HG03432 (cell line): ENCODE measurements at regions not wholly inside any gene's neighbourhood (a gene's known extent, or its start where the extent isn't known, plus 50 kb on each side); places are given as distances from the start of the nearest gene placed in this dataset.

Experiments used
- ATAC-seq: cut with Tn5 transposase; IDR thresholded peaks from one replicate; pipeline ENCODE4 v1.9.1; 2021; ENCODE audit warnings: mild to moderate bottlenecking, moderate library complexity; ENCODE audit not compliant: unreplicated experiment

DNA sequence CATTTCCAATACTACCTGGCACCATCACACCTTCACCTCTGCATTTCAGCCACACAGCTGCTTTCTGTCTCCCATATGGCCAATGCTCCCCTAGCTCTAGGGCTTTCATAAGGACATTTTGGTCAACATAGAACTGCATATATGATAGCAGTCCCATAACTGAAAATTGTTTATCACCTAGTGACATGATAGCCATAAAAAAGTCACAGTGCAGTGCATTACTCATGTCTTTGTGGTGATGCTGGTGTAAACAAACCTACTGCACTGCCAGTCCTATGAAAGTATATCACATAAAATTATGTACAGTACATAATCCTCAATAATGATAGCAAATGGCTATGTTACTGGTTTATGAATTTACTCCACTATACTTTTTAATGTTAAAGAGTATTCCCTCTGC is 221.0 kb downstream of the NAF1 start:
- no peak for ATAC-seq

DNA sequence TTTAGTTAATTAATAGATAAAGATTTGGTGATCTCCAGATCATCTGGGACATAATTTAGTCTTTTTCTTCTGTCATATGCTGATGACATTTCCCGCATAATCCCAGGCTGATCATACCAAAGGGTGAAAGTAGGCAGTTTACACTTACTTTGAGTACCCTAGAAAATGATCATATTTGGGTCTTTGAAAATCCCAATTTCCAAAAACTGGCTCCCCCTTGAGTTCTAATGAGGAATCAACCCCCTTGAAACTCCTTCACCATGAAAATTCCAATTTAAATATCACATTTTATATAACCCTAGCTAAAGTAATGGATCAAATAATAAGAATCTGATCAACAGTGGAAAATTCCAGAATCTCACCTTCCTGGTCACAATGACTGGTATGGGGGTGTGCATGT is 223.4 kb downstream of the NAF1 start:
- no peak for ATAC-seq

DNA sequence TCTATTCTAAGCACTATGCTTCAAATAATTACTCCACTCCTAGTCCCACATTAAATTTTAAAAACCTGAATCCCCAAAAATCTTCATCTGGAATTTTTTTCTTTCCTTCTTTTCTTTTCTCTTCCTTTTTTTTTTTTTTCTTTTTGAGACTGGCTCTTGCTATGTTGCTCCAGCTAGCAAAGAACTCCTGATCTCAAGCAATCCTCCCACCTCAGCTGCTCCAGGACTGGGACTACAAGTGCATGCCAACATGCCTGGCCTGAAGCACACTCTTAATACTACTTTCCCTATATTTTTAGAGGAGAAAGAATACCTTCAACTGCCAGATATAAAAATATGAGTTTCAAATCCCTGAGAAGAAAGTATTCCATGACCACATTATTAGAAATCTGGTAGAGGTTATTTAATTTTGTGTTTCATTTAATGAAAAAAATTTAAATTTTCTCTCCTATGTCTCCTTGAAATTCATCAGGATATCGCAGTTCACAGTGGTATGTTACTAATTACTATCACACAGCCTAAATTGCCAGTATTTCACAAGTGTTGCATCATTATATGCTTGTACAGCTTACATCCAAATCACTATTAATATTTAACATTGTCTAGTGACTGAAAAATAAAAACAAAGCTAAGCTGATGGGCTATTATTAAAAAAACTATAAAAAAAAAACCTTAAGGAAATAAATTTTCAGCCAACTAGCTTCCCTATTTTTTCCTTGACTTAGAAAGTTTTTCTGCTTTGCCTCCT is 227.8 kb downstream of the NAF1 start:
- no peak for ATAC-seq

DNA sequence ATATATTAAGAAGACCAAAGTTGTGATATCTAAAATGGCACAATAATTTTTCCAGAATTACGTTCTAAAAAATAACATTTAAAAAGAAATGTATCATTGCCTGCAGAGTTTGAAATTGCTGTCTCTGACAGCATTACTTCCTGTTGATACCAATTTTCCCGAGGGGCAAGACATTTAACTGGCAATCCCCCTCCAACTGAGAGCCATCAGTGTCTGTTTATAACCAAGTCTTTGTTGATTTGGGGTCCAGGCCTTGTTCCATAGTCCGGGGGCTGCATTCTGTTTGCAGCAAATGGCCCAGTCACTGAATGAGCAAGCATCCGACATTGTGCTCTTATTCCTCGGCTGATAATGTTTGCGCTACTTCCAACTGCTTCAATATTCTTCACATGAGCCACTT is 231.5 kb downstream of the NAF1 start:
- no peak for ATAC-seq

DNA sequence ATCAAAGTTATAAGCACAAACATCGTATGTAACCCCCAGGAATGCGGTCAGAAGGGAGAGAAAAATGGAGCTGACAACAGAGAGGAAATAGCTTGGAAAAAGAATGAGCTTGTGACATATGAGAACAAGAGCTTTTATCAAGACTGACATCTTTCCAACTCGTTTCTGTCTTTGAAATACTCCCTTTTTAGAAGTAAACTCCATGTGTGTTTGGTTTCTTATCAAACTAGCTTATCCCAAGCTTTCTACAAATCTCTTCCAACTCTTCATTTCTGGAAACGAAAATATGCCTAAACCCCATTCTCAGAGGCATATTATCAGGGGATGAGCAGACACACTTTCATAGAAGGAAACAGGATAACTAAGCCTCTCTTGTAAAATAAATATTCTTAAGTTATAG is 235.4 kb downstream of the NAF1 start:
- no peak for ATAC-seq

DNA sequence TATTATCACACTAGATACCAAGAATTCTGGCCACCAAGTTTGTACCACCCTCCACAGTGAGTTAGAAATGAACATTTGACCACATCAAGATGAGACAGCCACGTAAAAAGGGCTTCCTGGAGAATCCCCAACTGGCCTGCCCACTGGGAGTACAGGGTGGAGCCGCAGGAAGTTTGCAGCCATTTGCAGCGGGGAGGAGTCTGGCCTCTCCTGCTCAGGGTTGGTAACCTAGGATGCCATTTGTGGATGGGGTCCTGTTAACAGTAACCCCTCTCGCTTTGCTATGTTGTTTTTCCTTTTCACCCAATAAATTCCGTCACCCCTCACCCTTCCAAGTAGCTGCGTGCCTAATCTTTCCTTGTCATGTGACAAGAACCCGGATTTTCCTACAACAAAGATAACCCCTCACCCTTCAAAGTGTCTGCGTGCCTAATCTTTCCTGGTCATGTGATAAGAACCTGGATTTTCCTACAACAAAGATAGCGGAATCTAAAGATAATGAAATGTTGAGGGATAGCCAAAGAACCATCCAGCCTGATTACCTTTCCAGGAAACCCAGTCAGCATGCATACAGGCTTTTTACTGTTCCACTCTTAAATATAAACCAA is 245.4 kb downstream of the NAF1 start:
- ATAC-seq = no peak

DNA sequence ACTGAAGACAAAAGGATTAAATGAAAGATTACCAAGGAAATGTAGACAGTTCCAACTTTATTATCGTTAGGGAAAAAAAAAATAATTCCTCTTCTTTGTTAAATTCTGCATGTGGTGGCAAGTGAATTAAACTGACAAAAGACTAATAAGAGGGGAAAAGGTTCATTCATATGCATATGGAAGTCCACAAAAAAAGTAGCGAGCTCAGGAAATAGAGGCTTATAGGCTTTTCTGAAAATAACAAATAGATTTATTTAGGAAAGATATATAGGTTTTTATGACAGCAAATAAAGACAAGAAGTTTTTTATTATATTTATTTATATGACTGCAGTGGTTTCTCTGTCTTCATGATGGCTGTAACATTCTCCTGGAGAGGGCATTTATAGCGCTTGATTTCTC is 246.0 kb downstream of the NAF1 start:
- no peak for ATAC-seq

DNA sequence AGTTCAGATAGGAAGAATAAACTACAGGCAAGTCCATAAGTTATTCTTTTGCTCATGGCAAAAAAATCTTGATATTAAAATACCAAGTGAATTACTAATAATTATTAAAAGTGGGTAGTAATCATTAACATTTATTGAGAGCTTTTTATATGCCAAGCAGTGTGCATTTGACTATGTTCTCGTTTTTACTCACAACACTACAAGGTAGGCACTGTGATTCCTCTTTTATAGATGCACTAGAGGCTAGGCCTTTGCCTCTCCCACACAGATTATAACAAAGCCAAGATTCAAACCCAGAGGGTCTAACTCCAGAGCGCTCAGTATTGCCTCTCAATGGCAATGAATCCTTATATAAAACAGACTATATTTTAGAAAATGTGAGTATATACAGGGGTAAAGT is 254.2 kb downstream of the NAF1 start:
- ATAC-seq = no peak

DNA sequence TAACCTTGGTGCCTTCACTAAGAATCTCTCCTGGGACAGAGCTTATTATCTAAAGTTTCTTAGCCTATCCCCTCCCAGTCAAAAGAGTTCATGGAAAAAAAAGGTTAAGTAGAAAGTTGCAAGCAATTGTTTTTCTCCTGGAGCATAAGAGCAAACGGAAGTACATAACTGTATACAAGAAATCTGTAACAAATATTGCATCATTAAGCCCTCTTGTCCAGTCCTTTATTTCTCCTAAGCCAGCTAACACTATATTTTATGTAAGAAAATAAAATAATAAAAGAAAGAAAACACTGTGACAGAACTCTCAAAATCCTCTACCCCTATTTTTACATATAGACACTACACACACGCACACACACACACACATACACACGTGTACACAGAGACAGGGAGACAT is 255.3 kb downstream of the NAF1 start:
- ATAC-seq = no peak

DNA sequence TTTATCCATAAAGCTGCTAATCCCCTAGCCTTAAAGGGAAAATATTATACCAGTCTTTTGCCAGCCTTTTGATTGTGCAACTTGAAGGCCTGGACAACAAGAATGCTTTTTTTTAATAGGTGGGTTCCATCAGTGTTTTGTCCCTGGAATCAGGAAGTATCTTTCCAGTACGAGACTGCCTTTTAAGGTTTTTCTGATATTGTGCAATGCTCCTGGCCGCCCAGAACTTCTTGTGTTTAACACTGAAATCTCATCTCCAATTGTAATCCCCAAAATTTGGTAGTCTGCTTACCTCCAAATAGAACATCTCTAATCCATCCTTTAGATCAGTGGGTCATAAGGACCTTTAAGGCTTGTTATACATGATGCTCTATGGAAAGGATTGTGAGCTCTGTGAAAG is 256.7 kb downstream of the NAF1 start:
- no peak for ATAC-seq

DNA sequence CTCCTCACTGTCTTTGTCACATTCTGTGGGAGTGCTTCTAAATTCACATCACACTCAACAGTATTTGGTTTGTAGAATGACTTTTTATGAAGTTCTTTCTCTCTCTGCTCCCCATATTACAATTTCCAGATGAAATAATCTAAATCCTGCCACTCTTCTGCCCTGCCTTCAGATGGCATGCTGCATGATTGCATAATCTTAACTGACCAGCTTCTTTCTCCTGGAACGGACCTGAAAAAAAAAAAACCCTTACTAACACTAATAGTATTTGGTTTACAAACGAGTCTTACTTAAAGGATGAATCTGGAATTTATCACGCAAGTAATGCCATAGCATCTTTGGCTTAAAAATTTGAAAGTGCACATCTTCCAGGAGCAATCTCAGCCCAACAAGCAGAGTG is 272.3 kb downstream of the NAF1 start:
- ATAC-seq = no peak

DNA sequence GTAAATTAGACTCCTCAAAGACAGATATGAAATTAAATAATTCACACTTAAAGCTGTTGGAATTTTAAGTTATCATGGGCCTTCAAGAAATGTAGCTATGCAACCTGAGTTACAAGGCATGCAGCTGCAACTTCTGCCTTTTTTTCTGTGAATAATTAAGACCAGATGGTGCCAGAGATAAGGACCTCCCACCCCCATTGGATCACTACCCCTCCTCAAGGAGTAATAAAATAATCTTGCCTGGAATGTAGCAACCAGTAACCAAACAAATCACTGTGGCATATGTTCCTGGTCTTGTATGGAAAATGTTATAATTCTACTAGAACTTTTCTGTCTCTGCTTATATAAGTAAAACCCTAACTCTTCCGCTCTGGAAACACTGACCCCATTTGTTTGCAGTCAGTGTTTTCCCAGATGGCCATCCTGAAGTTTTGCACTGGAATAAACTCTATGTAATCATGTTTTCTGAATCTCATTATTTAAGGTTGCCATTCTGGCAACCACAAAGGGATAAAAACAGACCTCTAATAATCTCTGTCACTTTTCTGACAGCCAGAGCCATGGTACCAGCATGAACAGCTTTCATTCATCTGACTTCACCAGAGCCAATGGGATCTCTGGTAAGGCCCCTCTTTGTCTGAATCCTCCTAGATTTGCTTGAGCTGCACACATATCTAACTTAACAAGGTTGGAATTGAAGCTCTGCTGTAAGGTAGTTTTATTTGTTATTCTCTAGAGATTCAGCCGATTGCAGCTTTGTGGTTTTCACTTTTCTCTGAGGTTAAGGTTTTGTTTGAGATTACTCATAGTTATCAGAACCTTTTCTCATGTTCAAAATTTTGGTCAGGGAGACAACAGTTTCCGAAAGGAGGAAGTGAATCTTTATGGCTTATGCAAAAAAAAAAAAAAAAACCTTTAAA is 274.6 kb downstream of the NAF1 start:
- peak; percentile 99 for ATAC-seq

DNA sequence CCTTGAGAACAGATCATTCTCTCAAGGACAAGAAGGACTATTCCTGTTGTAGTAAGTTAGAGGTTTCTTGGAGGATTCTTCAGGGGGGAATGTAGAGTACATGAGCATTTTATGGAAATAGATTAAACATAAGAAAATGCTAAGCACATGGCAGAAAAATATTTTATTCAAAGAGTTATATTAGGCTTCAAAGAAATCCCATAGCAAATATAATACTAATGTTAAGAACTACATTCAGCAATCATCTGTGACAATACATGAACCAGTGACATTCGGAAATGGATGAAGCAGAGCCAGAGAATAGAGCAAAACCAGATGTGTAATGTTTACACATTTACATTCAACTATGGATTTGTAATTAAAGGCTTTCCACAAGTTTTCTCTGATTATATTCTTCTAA is 288.6 kb downstream of the NAF1 start:
- ATAC-seq = no peak

DNA sequence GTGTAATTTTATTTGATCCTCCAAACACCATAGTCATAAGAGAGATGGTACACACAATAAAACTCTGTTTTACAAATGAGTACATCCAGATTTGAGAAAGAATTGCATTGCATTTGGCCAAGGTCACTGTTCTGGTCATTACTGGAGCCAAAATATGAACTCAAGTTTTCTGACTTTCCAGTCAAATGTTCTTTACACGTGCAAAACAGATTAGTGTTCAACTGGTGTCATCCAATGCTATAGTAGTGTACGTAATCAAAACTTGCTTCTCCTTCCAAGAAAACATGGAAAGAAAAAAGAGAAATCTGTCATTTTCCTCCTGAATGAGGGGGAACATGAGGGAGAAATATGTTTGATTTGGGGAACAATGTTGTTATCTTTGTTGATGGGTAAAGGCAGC is 291.9 kb downstream of the NAF1 start:
- no peak for ATAC-seq

DNA sequence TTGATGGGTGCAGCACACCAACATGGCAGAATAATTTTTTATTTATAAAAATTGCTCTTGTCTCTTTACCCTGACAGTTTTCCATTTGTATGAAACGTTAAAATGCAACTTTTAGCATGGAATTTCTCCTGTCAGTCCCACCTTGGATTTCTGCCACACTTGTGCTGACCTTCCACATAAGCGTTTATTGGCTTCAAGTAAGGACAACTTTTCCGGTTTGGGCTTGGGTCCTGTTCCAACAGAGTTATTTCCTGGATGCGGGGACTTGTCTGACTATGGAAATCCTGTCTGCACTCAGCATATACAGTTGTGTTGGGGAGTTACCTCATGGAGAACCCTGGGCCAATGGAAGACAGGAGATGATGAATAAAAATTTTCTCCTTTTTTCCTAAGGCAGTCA is 294.7 kb downstream of the NAF1 start:
- no peak for ATAC-seq

DNA sequence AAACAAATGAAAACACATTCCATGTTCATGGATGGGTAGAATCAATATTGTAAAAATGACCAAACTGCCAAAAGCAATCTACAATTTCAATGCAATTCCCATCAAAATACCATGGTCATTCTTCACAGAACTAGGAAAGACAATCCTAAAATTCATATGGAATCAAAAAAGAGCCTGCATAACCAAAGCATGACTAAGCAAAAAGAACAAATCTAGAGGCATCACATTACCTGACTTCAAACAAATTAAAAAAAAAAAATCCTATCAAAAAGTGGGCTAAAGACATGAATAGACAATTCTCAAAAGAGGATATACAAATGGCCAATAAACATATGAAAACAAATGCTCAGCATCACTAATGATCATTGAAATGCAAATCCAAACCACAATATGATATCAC is 297.5 kb downstream of the NAF1 start:
- ATAC-seq = no peak

DNA sequence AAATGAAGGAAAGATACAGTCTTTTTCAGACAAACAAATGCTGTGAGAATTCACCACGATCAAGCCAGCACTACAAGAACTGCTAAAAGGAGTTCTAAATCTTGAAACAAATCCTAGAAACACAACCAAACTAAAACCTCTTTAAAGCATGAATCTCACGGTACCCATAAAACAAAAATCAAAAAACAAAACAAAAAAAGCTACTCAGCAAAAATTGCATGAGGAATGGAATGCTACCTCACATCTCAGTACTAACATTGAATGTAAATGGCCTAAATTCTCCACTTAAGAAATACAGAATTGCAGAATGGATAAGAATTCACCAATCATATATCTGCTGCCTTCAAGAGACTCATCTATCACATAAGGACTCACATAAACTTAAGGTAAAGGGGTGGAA is 300.1 kb downstream of the NAF1 start:
- ATAC-seq = no peak

DNA sequence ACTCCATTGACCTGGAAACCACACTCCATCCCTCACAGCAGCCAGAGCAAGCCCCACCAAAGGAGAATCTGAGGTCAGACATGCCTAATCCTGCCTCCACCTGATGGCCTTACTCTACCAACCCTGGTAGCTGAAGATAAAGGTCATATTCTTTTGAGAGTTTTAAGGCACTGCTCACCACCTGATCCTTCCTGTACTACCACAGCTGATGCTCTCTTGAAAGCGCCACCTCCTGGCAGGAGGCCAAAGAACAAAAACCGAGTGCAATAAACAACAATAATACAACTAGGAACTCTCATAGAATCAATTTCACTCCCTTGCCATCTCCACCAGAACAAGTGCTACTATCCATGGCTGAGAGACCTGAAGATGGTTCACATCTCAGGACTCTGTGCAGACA is 301.6 kb downstream of the NAF1 start:
- peak; percentile 63 for ATAC-seq

DNA sequence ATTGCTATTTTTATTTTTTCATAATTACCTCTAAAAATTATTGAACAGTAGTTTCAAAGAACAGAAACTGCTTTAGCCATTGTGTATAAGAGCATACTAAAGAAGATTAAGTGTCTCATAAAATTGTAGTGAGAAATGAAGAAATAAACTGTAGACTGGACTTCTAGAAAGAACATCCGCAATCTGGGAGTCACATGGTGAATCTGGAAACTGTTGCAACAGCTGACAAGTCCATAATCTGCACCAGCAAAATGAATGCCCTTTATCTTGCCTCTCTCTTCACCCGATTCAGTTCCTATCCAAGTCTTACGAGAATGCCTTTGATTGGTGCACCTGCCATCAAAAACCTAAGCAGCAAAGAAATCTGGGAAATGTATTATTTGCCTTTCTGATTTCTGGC is 312.9 kb downstream of the NAF1 start:
- ATAC-seq = no peak

DNA sequence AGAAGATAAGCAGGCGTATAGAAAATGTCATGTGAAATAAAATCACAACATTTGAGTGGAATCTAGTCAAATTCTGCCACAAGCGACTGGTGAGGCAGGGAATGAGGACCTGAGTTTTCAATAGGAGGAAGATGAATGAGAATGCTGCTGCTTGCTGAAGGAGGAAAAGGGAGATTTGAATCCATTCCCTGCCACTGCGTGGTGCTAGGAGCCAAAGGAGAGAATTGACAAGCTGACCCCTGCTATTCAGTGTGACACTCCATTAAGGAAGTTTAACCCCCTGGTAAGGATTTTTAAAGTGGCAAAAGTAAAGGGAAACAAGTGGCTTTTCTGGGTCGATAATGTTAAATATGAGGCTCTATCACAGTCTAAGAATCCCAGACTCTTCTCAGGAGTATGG is 314.0 kb downstream of the NAF1 start:
- ATAC-seq = no peak

DNA sequence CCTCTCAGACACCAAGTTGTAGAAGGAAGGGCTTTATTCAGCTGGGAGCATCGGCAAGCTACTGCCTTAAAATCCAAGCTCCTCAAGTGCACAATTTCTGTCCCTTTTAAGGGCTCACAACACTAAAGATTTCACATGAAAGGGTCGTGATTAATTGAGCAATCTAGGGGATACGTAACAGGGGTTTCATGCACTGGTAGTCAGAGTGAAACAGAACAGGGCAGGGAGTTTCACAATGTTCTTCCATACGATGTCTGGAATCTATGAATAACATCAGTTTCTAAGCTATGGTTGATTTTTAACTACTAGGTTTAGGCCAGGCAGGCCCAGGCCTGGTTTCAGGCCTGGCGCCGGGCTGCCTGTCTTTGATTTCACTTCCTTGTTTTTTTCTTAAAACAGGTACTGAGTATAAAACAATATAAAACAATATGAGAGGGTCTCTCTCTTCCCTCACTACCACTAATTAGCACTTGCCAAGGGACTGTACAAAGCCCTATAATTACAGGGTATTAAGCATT is 315.4 kb downstream of the NAF1 start:
- peak; percentile 38 for ATAC-seq

DNA sequence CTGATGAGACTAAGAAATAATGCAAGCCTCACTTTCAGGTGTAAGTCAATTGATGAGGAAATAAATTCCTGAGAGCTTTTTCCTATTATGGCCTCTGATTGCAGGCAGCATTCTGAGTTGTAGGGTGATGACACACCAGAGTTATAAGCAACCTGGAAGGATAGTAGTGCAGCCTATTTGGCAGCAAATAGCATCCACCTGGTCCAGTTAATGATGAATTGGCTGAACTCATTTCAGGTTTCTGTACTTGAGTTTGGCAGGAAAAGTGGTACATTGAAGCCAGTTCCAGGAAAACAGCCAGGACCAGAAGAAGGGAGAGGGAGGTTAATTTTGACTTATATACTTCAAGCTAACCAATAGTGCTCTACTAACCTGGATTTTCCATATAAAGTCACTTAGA is 316.8 kb downstream of the NAF1 start:
- ATAC-seq = no peak
